ENCODE measurements at regions not wholly inside any gene's neighbourhood (a gene's known extent, or its start where the extent isn't known, plus 50 kb on each side); places are given as distances from the start of the nearest gene placed in this dataset.
"Not testable (repeated sequence)": the region's sequence is repeated elsewhere in the genome, so short reads cannot be mapped to it uniquely, and the experiment has no call there.

DNA sequence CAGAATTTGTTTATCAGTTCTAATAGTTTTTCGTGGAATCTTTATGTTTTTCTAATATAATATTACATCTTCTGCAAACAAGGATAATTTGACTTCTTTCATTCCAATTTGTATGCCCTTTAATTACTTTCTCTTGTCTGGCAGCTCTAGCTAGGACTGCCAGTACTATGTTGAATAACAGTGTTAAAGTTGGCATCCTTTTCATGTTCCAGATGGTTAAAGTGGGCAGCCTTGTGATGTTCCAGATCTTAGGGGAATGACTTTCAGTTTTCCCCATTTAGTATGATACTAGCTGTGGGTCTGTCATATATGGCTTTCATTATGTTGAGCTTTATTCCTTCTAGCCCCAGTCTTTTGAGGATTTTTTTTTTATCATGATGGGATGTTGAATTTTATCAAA is 220.6 kb upstream of the WDFY3 start:
- FAIRE-seq (no peak), DNase-seq (ENCODE audit: low read depth, low spot score) (no peak)
- Histone ChIP-seq H3K4me1 (ENCODE audit: control insufficient read depth, extremely low read depth, insufficient read depth, low read length) (no peaks in the 10 kb centered on the region), H3K27me3 (ENCODE audit: control insufficient read depth in 2 of 2, insufficient read depth in 2 of 2, low read length in 2 of 2) (peaks cover 0 to 2% of the 10 kb centered on the region in 2 experiments), H3K79me2 (ENCODE audit: control insufficient read depth, insufficient read depth, low read length) (no peaks in the 10 kb centered on the region), H4K20me1 (replicated peaks; ENCODE audit: control insufficient read depth, extremely low read depth, insufficient read depth, low read length) (no peaks in the 10 kb centered on the region), H2AFZ (ENCODE audit: low read depth, low read length) (no peak overlapping the region), H3K9ac (replicated peaks; ENCODE audit: extremely low read depth, insufficient read depth, low read length) (no peak overlapping the region), H3K4me2 (ENCODE audit: insufficient read depth, low read length) (no peak overlapping the region), H3K27ac (ENCODE audit: insufficient read depth, low read depth, low read length) (no peak overlapping the region), H3K9me3 (replicated peaks; ENCODE audit: control insufficient read depth, insufficient read depth, low read length) (no peaks in the 10 kb centered on the region), H3K4me3 (replicated peaks in 1 of 3; ENCODE audit: insufficient read depth in 1 of 3, low read depth in 1 of 3, low read length in 3 of 3) (no peak overlapping the region), H3K9me1 (replicated peaks; ENCODE audit: control insufficient read depth, extremely low read depth, insufficient read depth, low read length) (no peaks in the 10 kb centered on the region), H3K36me3 (ENCODE audit: control insufficient read depth in 2 of 2, extremely low read depth in 1 of 2, insufficient read depth in 2 of 2, low read length in 2 of 2) (no peaks in the 10 kb centered on the region)
- intact Hi-C loops (cut with micrococcal nuclease): no loop called here
- POLR2A ChIA-PET: no interaction called here
- dilution Hi-C loops (cut with MboI; ENCODE audit: extremely low pct_ligation_motif_present, low sequenced_read_pairs): no loop called here
- no TSS peak for BruUV-seq (replicated peaks)
- no peak for TF ChIP-seq JUN (IDR thresholded peaks at IDR 0.05; ENCODE audit: borderline replicate concordance, insufficient read depth, insufficient read length, low read depth)
- no peak for TF ChIP-seq POLR2A (IDR thresholded peaks at IDR 0.05; ENCODE audit: low read depth, low read length)
- no peak for TF ChIP-seq GATA2 (IDR thresholded peaks at IDR 0.05; ENCODE audit: insufficient read depth, insufficient read length, low read depth, low read length)
- no peak for TF ChIP-seq MYC (IDR thresholded peaks at IDR 0.05; ENCODE audit: low read depth, low read length)
- no peak for TF ChIP-seq FOS (IDR thresholded peaks at IDR 0.05; ENCODE audit: borderline replicate concordance, insufficient read depth, low read length)
- TF ChIP-seq, protein P1, sequence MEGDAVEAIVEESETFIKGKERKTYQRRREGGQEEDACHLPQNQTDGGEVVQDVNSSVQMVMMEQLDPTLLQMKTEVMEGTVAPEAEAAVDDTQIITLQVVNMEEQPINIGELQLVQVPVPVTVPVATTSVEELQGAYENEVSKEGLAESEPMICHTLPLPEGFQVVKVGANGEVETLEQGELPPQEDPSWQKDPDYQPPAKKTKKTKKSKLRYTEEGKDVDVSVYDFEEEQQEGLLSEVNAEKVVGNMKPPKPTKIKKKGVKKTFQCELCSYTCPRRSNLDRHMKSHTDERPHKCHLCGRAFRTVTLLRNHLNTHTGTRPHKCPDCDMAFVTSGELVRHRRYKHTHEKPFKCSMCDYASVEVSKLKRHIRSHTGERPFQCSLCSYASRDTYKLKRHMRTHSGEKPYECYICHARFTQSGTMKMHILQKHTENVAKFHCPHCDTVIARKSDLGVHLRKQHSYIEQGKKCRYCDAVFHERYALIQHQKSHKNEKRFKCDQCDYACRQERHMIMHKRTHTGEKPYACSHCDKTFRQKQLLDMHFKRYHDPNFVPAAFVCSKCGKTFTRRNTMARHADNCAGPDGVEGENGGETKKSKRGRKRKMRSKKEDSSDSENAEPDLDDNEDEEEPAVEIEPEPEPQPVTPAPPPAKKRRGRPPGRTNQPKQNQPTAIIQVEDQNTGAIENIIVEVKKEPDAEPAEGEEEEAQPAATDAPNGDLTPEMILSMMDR (IDR thresholded peaks at IDR 0.05; ENCODE audit: extremely low read depth in 1 of 2, insufficient read depth in 1 of 2, low read depth in 1 of 2, low read length in 2 of 2): no peak
- TF ChIP-seq EZH2 (IDR thresholded peaks at IDR 0.05; ENCODE audit: borderline replicate concordance, low read depth, low read length, severe bottlenecking): no peak
- TF ChIP-seq, protein P2, sequence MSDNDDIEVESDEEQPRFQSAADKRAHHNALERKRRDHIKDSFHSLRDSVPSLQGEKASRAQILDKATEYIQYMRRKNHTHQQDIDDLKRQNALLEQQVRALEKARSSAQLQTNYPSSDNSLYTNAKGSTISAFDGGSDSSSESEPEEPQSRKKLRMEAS (IDR thresholded peaks at IDR 0.05; ENCODE audit: insufficient read depth, insufficient read length): no peak
- CTCF ChIA-PET: no interaction called here

DNA sequence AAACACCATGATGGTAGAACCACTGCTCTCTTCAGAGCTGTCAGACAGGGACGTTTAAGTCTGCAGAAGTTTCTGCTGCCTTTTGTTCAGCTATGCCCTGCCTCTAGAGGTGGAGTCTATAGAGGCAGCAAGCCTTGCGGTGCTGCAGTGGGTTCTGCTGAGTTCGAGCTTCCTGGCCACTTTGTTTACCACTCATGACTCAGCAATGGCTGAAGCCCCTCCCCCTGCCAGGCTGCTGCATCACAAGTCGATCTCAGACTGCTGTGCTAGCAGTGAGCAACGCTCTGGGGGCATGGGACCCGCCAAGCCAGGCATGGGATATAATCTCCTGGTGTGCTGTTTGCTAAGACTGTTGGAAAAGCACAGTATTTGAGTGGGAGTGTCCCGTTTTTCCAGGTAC is 229.5 kb upstream of the WDFY3 start:
- H2AFZ ChIP-seq (ENCODE audit: low read depth, low read length); H3K4me1 ChIP-seq (ENCODE audit: control insufficient read depth, extremely low read depth, insufficient read depth, low read length); intact Hi-C loops (cut with micrococcal nuclease); FAIRE-seq; H3K9me1 ChIP-seq (replicated peaks; ENCODE audit: control insufficient read depth, extremely low read depth, insufficient read depth, low read length); BruUV-seq (replicated peaks); H3K9me3 ChIP-seq (replicated peaks; ENCODE audit: control insufficient read depth, insufficient read depth, low read length); DNase-seq (ENCODE audit: low read depth, low spot score); H3K79me2 ChIP-seq (ENCODE audit: control insufficient read depth, insufficient read depth, low read length); H3K4me2 ChIP-seq (ENCODE audit: insufficient read depth, low read length); H3K4me3 ChIP-seq (replicated peaks in 1 of 3; ENCODE audit: insufficient read depth in 1 of 3, low read depth in 1 of 3, low read length in 3 of 3); H3K9ac ChIP-seq (replicated peaks; ENCODE audit: extremely low read depth, insufficient read depth, low read length); dilution Hi-C loops (cut with MboI; ENCODE audit: extremely low pct_ligation_motif_present, low sequenced_read_pairs); H3K36me3 ChIP-seq (ENCODE audit: control insufficient read depth in 2 of 2, extremely low read depth in 1 of 2, insufficient read depth in 2 of 2, low read length in 2 of 2); POLR2A ChIA-PET; H3K27me3 ChIP-seq (ENCODE audit: control insufficient read depth in 2 of 2, insufficient read depth in 2 of 2, low read length in 2 of 2); H3K27ac ChIP-seq (ENCODE audit: insufficient read depth, low read depth, low read length); CTCF ChIA-PET; H4K20me1 ChIP-seq (replicated peaks; ENCODE audit: control insufficient read depth, extremely low read depth, insufficient read depth, low read length): not testable (repeated sequence)
